H1 (cell line): ENCODE measurements at regions not wholly inside any gene's neighbourhood (a gene's known extent, or its start where the extent isn't known, plus 50 kb on each side); places are given as distances from the start of the nearest gene placed in this dataset.

Experiments used
- TF ChIP-seq, protein P1 (sequence below): fragments of 300-600 bp; sonication (generic); IDR thresholded peaks from 2 replicates; pipeline ENCODE4 v1.7.1; 2012; ENCODE audit warnings: low read length, moderate library complexity, mild to moderate bottlenecking, inconsistent platforms; ENCODE audit not compliant: insufficient replicate concordance

DNA sequence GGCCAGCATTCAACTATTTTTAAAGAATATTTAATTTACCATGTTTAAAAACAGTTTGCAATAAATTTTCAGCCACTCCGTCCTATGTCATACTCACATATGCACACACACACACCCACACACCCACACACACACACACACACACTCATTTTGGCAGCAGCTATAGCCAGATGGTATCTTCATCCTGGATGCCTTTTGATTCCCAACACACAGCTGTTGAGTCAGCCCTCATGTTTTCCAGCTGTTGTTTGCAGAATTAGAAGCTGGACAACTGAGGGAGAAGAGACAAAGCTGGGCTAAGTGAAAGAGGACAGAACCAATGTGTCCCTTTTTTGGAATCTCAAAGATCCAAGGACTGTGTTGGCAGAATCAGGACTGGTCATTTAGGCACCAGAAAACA is 80.0 kb upstream of the EGLN3 start (continued):
- TF ChIP-seq, protein P1, sequence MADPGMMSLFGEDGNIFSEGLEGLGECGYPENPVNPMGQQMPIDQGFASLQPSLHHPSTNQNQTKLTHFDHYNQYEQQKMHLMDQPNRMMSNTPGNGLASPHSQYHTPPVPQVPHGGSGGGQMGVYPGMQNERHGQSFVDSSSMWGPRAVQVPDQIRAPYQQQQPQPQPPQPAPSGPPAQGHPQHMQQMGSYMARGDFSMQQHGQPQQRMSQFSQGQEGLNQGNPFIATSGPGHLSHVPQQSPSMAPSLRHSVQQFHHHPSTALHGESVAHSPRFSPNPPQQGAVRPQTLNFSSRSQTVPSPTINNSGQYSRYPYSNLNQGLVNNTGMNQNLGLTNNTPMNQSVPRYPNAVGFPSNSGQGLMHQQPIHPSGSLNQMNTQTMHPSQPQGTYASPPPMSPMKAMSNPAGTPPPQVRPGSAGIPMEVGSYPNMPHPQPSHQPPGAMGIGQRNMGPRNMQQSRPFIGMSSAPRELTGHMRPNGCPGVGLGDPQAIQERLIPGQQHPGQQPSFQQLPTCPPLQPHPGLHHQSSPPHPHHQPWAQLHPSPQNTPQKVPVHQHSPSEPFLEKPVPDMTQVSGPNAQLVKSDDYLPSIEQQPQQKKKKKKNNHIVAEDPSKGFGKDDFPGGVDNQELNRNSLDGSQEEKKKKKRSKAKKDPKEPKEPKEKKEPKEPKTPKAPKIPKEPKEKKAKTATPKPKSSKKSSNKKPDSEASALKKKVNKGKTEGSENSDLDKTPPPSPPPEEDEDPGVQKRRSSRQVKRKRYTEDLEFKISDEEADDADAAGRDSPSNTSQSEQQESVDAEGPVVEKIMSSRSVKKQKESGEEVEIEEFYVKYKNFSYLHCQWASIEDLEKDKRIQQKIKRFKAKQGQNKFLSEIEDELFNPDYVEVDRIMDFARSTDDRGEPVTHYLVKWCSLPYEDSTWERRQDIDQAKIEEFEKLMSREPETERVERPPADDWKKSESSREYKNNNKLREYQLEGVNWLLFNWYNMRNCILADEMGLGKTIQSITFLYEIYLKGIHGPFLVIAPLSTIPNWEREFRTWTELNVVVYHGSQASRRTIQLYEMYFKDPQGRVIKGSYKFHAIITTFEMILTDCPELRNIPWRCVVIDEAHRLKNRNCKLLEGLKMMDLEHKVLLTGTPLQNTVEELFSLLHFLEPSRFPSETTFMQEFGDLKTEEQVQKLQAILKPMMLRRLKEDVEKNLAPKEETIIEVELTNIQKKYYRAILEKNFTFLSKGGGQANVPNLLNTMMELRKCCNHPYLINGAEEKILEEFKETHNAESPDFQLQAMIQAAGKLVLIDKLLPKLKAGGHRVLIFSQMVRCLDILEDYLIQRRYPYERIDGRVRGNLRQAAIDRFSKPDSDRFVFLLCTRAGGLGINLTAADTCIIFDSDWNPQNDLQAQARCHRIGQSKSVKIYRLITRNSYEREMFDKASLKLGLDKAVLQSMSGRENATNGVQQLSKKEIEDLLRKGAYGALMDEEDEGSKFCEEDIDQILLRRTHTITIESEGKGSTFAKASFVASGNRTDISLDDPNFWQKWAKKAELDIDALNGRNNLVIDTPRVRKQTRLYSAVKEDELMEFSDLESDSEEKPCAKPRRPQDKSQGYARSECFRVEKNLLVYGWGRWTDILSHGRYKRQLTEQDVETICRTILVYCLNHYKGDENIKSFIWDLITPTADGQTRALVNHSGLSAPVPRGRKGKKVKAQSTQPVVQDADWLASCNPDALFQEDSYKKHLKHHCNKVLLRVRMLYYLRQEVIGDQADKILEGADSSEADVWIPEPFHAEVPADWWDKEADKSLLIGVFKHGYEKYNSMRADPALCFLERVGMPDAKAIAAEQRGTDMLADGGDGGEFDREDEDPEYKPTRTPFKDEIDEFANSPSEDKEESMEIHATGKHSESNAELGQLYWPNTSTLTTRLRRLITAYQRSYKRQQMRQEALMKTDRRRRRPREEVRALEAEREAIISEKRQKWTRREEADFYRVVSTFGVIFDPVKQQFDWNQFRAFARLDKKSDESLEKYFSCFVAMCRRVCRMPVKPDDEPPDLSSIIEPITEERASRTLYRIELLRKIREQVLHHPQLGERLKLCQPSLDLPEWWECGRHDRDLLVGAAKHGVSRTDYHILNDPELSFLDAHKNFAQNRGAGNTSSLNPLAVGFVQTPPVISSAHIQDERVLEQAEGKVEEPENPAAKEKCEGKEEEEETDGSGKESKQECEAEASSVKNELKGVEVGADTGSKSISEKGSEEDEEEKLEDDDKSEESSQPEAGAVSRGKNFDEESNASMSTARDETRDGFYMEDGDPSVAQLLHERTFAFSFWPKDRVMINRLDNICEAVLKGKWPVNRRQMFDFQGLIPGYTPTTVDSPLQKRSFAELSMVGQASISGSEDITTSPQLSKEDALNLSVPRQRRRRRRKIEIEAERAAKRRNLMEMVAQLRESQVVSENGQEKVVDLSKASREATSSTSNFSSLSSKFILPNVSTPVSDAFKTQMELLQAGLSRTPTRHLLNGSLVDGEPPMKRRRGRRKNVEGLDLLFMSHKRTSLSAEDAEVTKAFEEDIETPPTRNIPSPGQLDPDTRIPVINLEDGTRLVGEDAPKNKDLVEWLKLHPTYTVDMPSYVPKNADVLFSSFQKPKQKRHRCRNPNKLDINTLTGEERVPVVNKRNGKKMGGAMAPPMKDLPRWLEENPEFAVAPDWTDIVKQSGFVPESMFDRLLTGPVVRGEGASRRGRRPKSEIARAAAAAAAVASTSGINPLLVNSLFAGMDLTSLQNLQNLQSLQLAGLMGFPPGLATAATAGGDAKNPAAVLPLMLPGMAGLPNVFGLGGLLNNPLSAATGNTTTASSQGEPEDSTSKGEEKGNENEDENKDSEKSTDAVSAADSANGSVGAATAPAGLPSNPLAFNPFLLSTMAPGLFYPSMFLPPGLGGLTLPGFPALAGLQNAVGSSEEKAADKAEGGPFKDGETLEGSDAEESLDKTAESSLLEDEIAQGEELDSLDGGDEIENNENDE = no peak
